K562 (cell line): ENCODE measurements at regions not wholly inside any gene's neighbourhood (a gene's known extent, or its start where the extent isn't known, plus 50 kb on each side); places are given as distances from the start of the nearest gene placed in this dataset.

Source experiments
- ATAC-seq: fragments of 200-7000 bp; cut with Tn5 transposase; 3 replicates; pipeline ENCODE4 v1.9.1; 2020; ENCODE audit warnings: moderate library complexity
- BruUV-seq: library from RNA; stranded (reverse); fragments of 400-500 nt; replicated peaks from 2 replicates; lab custom pipeline; 2021; lab: Mats Ljungman, UMichigan
- CTCF ChIA-PET: fragments of 300-600 bp; formaldehyde crosslinking; extraction: SDS; loops from one replicate; lab custom pipeline; 2021; ENCODE audit warnings: low intra/inter-chr PET ratio; lab: Yijun Ruan, JAX
- POLR2A ChIA-PET: fragments of 300-600, 350-650 bp; sonication (Branson Sonifier 250); formaldehyde crosslinking; extraction: SDS; loops from one replicate; lab custom pipeline; 2021; ENCODE audit warnings: antibody characterized with exemption, inconsistent platforms; lab: Yijun Ruan, JAX
- DNase-seq, 4 experiments: peaks; one replicate each; pipeline versions ENCODE4 v3.0.0 to v3.0.0-alpha.2; 2011 to 2018; ENCODE audit warnings: low spot score in 3 of 4, mixed read lengths in 3 of 4; ENCODE audit errors: extremely low read depth in 1 of 4
- FAIRE-seq: peaks from 2 replicates; lab custom pipeline; 2011; peaks lifted over from hg19 to GRCh38; lab: Jason Lieb, UNC
- H2AFZ ChIP-seq: 2 replicates; pipeline ENCODE4 v1.6.0; 2011; ENCODE audit warnings: low read depth, low read length, control low read depth, inconsistent platforms
- H3K27ac ChIP-seq: fragments of 200-600 bp; 3 replicates; pipeline ENCODE4 v1.8.0; 2011; ENCODE audit warnings: low read depth, mild to moderate bottlenecking, control low read depth, inconsistent platforms, low read length, moderate library complexity, mixed read lengths; ENCODE audit errors: extremely low read depth
- H3K27me3 ChIP-seq, 2 experiments: fragments of 300-600 bp in 1 of 2; 2 replicates in 1 of 2; 3 replicates in 1 of 2; pipeline versions ENCODE4 v1.6.0 to v1.8.0; 2011; ENCODE audit warnings: inconsistent platforms in 2 of 2, low read length in 2 of 2, mild to moderate bottlenecking in 1 of 2, mixed read lengths in 1 of 2, moderate library complexity in 1 of 2; ENCODE audit not compliant: control insufficient read depth in 2 of 2, insufficient read depth in 2 of 2
- H3K36me3 ChIP-seq: fragments of 300-600 bp; 3 replicates; pipeline ENCODE4 v1.8.0; 2011; ENCODE audit warnings: mild to moderate bottlenecking, low read length, inconsistent platforms; ENCODE audit not compliant: control insufficient read depth, insufficient read depth
- H3K4me1 ChIP-seq, 2 experiments: fragments of 200-600 bp in 1 of 2; replicated peaks in 1 of 2; 2 replicates in 1 of 2; 3 replicates in 1 of 2; pipeline versions ENCODE4 v1.5.1 to v1.8.0; 2011; ENCODE audit warnings: inconsistent platforms in 2 of 2, low read length in 2 of 2, mild to moderate bottlenecking in 1 of 2, mixed read lengths in 1 of 2, moderate library complexity in 1 of 2; ENCODE audit not compliant: control insufficient read depth in 2 of 2, insufficient read depth in 2 of 2
- H3K4me2 ChIP-seq: 2 replicates; pipeline ENCODE4 v1.6.1; 2011; ENCODE audit warnings: low read length, control low read depth, inconsistent platforms, mixed read lengths; ENCODE audit not compliant: insufficient read depth
- H3K4me3 ChIP-seq: fragments of 200-600 bp; sonication (generic), shearing (Covaris generic); 2 replicates; pipeline ENCODE4 v1.5.1; 2016; ENCODE audit warnings: control low read depth, inconsistent platforms
- H3K79me2 ChIP-seq: fragments of 200-600 bp; 3 replicates; pipeline ENCODE4 v1.8.0; 2011; ENCODE audit warnings: low read length, inconsistent platforms; ENCODE audit not compliant: control insufficient read depth, insufficient read depth
- H3K9ac ChIP-seq, 2 experiments: 2 replicates each; pipeline versions ENCODE4 v1.6.0 to v1.6.1; 2011; ENCODE audit warnings: low read depth in 2 of 2, low read length in 2 of 2, control low read depth in 1 of 2, inconsistent platforms in 1 of 2, mild to moderate bottlenecking in 1 of 2, mixed read lengths in 1 of 2; ENCODE audit not compliant: insufficient read depth in 1 of 2
- H3K9me1 ChIP-seq: one replicate; pipeline ENCODE4 v1.6.0; 2011; ENCODE audit warnings: inconsistent platforms, mild to moderate bottlenecking, low read length, moderate library complexity; ENCODE audit not compliant: control insufficient read depth, insufficient read depth
- H3K9me3 ChIP-seq: replicated peaks from 2 replicates; pipeline ENCODE4 v1.5.1; 2011; ENCODE audit warnings: low read depth, low read length, inconsistent platforms; ENCODE audit not compliant: control insufficient read depth, insufficient read depth
- H4K20me1 ChIP-seq: replicated peaks from 2 replicates; pipeline ENCODE4 v1.6.1; 2011; ENCODE audit warnings: low read length, inconsistent platforms, mixed read lengths; ENCODE audit not compliant: control insufficient read depth, insufficient read depth
- ESRRA ChIP-seq: fragments of 450-650 bp; IDR thresholded peaks from 2 replicates; pipeline ENCODE4 v1.6.1; 2014; ENCODE audit warnings: low read depth, mild to moderate bottlenecking, moderate library complexity, borderline replicate concordance
- GTF2A2 ChIP-seq: IDR thresholded peaks from 2 replicates; pipeline ENCODE4 v1.6.1; 2016; ENCODE audit warnings: mild to moderate bottlenecking, missing genetic modification characterization, missing compliant biosample characterization
- JUN ChIP-seq, 2 experiments: sonication (generic) in 1 of 2; formaldehyde crosslinking in 1 of 2; IDR thresholded peaks; 2 replicates each; pipeline versions ENCODE4 v1.6.1 to v1.8.0; 2012 to 2022; ENCODE audit warnings: borderline replicate concordance in 2 of 2, mild to moderate bottlenecking in 2 of 2, improper control_type of control experiment in 1 of 2, low read depth in 1 of 2, low read length in 1 of 2, missing genetic modification reagents in 1 of 2
- PML ChIP-seq: IDR thresholded peaks from 2 replicates; pipeline ENCODE4 v1.6.1; 2012; ENCODE audit warnings: low read length, inconsistent platforms
- ZEB2 ChIP-seq: fragments of 450-650 bp; IDR thresholded peaks from 2 replicates; pipeline ENCODE4 v1.6.1; 2016
- ZNF253 ChIP-seq: fragments of 250-450 bp; sonication (Bioruptor Pico); conservative IDR thresholded peaks from 2 replicates; pipeline ENCODE4 v1.6.1; 2021; ENCODE audit warnings: mild to moderate bottlenecking
- ZNF347 ChIP-seq: fragments of 450-650 bp; formaldehyde crosslinking; IDR thresholded peaks from 2 replicates; pipeline ENCODE4 v1.4.0; 2020; ENCODE audit warnings: low read depth, mild to moderate bottlenecking, moderate library complexity
- ZNF444 ChIP-seq: fragments of 250-450 bp; sonication (Bioruptor Pico); IDR thresholded peaks from 2 replicates; pipeline ENCODE4 v1.4.0; 2020; ENCODE audit warnings: mild to moderate bottlenecking, moderate library complexity
- WGBS: fragments of 100-300 bp; shearing (Covaris generic); methylation state at CpG from one replicate; pipeline ENCODE4 v1.1.6; 2016; ENCODE audit warnings: low coverage, mixed read lengths; ENCODE audit not compliant: insufficient coverage; ENCODE audit errors: missing lambda C conversion rate; 5-methylcytosine and 5-hydroxymethylcytosine counted together
- in situ Hi-C: fragments of 300-500 bp; cut with MboI; formaldehyde crosslinking; loops from 4 replicates; pipeline ENCODE4 v1.15.0; 2018; ENCODE audit warnings: inconsistent platforms, mixed read lengths
- intact Hi-C: fragments of 100-400 bp; cut with micrococcal nuclease; formaldehyde crosslinking; loops from 2 replicates; pipeline ENCODE4 v1.14.2; 2022
- TF ChIP-seq, protein P1 (sequence below): fragments of 450-650 bp; IDR thresholded peaks from 2 replicates; pipeline ENCODE4 v1.6.1; 2016

DNA sequence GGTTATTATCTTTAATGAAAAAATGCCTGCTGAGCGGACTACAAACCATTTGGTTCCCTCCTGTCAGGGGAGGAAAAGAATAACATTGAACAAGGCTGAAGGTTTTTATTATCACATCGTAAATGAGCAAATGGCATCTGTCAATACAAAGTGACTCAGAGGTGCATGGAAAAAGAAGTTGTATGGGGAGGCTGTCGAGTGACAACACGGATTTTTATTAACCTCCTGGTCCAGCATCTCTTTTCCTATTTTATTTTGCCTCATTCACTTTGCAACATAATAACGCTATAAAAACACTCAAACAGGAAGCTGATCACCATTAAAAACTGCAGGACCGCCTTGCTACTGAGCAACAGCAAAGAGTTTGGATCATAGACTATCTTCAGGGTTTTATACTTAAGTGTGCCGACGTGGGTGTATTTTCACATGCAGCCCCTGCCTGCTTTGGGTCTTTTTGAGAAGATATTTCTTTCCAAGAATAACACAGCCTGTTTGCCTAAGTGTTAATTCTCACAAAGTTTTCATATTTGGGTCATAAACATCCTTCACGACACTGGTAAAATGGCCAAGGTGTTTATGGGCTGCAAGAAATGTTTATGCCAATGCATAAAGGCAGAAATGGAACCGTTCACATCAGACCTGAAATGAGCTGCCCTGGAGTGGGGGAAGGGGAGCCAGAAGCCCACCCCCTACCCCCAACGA is 132.1 kb upstream of the SALL4 start (continued):
- TF ChIP-seq ZNF444 (CRISPR knock-in tag) (no peak), ZNF253 (CRISPR knock-in tag) (no peak), PML (no peak), GTF2A2 (tag) (no peak), ZNF347 (CRISPR knock-in tag) (no peak), ESRRA (no peak), ZEB2 (no peak)
- TF ChIP-seq, protein P1, sequence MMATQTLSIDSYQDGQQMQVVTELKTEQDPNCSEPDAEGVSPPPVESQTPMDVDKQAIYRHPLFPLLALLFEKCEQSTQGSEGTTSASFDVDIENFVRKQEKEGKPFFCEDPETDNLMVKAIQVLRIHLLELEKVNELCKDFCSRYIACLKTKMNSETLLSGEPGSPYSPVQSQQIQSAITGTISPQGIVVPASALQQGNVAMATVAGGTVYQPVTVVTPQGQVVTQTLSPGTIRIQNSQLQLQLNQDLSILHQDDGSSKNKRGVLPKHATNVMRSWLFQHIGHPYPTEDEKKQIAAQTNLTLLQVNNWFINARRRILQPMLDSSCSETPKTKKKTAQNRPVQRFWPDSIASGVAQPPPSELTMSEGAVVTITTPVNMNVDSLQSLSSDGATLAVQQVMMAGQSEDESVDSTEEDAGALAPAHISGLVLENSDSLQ, result no peak

DNA sequence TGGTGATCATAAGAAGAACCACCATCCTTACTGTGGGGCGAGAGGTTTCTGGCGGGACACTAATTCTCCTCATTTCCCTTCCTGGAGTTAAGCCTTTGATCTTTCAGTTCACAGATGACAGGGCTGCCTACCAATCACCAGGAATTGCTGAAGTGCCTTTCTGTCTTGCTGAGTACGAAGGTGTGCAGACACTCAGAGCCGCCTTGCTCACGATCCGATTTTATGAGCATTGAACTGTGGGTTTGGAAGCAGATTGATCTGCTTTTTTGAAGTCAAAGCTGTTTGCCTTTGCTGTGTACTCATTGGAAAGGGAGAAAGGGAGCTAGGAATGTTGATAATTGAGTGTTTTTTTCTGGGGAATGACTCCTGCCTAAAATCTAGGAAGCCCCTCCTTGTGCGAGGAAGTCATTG is 129.1 kb upstream of the SALL4 start:
- WGBS, result 3% methylated on average over 7 of the region's 7 CpGs
- Histone ChIP-seq H3K4me1 (no peaks in the 10 kb centered on the region), H3K9ac (no peak overlapping the region), H3K4me2 (no peak overlapping the region), H3K9me1 (no peaks in the 10 kb centered on the region), H3K79me2 (no peaks in the 10 kb centered on the region), H3K36me3 (no peaks in the 10 kb centered on the region), H3K4me3 (no peak overlapping the region), H3K9me3 (no peaks in the 10 kb centered on the region), H3K27ac (no peak overlapping the region), H4K20me1 (no peaks in the 10 kb centered on the region), H2AFZ (no peak overlapping the region), H3K27me3 (peaks cover 13 to 22% of the 10 kb centered on the region in 2 experiments; a peak in 3 of 5 replicates)
- ChIA-PET CTCF (no interaction called here), POLR2A (interaction anchor here (1.1 kb wide), 1 partner anchor 35 kb away, joined by 5 read pairs; no protein-coding TSS in a partner anchor)
- ATAC-seq (no peak), FAIRE-seq (no peak), DNase-seq (no peak)
- TF ChIP-seq JUN (IDR thresholded peaks at IDR 0.05; ENCODE audit: borderline replicate concordance, low read depth, low read length) (no peak), JUN (CRISPR knock-in tag; IDR thresholded peaks at IDR 0.05; ENCODE audit: borderline replicate concordance) (no peak)
- no TSS peak for BruUV-seq
- in situ Hi-C loops (no loop called here), intact Hi-C loops (no loop called here)
